GM19240 (cell line): ENCODE measurements at regions not wholly inside any gene's neighbourhood (a gene's known extent, or its start where the extent isn't known, plus 50 kb on each side); places are given as distances from the start of the nearest gene placed in this dataset.
"Not testable (repeated sequence)": the region's sequence is repeated elsewhere in the genome, so short reads cannot be mapped to it uniquely, and the experiment has no call there.

Source experiments
- DNase-seq: peaks from one replicate; pipeline ENCODE4 v3.0.0; 2011; ENCODE audit warnings: low spot score; ENCODE audit not compliant: insufficient read length

- no peak for DNase-seq
Measured at GRCh38 chr12:115325858-115326257, 641.9 kb upstream of the TBX3 start.

GRCh38 chr12:115324949-115325593 lies 641.1 kb upstream of the TBX3 start:
- DNase-seq, result no peak

GRCh38 chr12:115323223-115323905 lies 639.4 kb upstream of the TBX3 start:
- no peak for DNase-seq

GRCh38 chr12:115322275-115322674 lies 638.3 kb upstream of the TBX3 start:
- DNase-seq, result no peak

- no peak for DNase-seq
Measured at GRCh38 chr12:115320967-115321366, 637.0 kb upstream of the TBX3 start.

- no peak for DNase-seq
Measured at GRCh38 chr12:115320451-115320850, 636.5 kb upstream of the TBX3 start.

- no peak for DNase-seq
Measured at GRCh38 chr12:115319446-115320040, 635.6 kb upstream of the TBX3 start.

GRCh38 chr12:115313929-115314328 lies 630.0 kb upstream of the TBX3 start:
- DNase-seq, result no peak

GRCh38 chr12:115312901-115313300 lies 628.9 kb upstream of the TBX3 start:
- DNase-seq, result no peak

GRCh38 chr12:115311875-115312274 lies 627.9 kb upstream of the TBX3 start:
- no peak for DNase-seq

GRCh38 chr12:115308918-115309317 lies 624.9 kb upstream of the TBX3 start:
- DNase-seq, result no peak

- no peak for DNase-seq
Measured at GRCh38 chr12:115306380-115306779, 622.4 kb upstream of the TBX3 start.

- DNase-seq, result no peak
Measured at GRCh38 chr12:115305867-115306266, 621.9 kb upstream of the TBX3 start.

- no peak for DNase-seq
Measured at GRCh38 chr12:115305275-115305674, 621.3 kb upstream of the TBX3 start.

GRCh38 chr12:115303723-115304309 lies 619.8 kb upstream of the TBX3 start:
- no peak for DNase-seq

GRCh38 chr12:115297445-115297844 lies 613.5 kb upstream of the TBX3 start:
- no peak for DNase-seq

GRCh38 chr12:115296613-115297198 lies 612.7 kb upstream of the TBX3 start:
- no peak for DNase-seq

- no peak for DNase-seq
Measured at GRCh38 chr12:115295886-115296285, 611.9 kb upstream of the TBX3 start.

GRCh38 chr12:115294453-115295133 lies 610.6 kb upstream of the TBX3 start:
- DNase-seq, result no peak

GRCh38 chr12:115285429-115285828 lies 601.5 kb upstream of the TBX3 start:
- not testable (repeated sequence) for DNase-seq

- DNase-seq, result no peak
Measured at GRCh38 chr12:115273456-115273855, 589.5 kb upstream of the TBX3 start.
